HEK293T (cell line): ENCODE measurements at regions not wholly inside any gene's neighbourhood (a gene's known extent, or its start where the extent isn't known, plus 50 kb on each side); places are given as distances from the start of the nearest gene placed in this dataset.

Experiments used
- FOXK2 ChIP-seq: fragments of 450-650 bp; IDR thresholded peaks from 2 replicates; pipeline ENCODE4 v1.6.1; 2016; ENCODE audit warnings: mild to moderate bottlenecking
- FOXM1 ChIP-seq: fragments of 450-650 bp; IDR thresholded peaks from 2 replicates; pipeline ENCODE4 v1.6.1; 2017; ENCODE audit warnings: mild to moderate bottlenecking, borderline replicate concordance
- HDGF ChIP-seq: fragments of 450-650 bp; IDR thresholded peaks from 2 replicates; pipeline ENCODE4 v1.6.1; 2017; ENCODE audit warnings: antibody characterized with exemption, borderline replicate concordance
- NFRKB ChIP-seq: fragments of 450-650 bp; IDR thresholded peaks from 2 replicates; pipeline ENCODE4 v1.6.1; 2016; ENCODE audit warnings: mild to moderate bottlenecking, moderate library complexity

- no peak for TF ChIP-seq NFRKB
- TF ChIP-seq HDGF: no peak
- TF ChIP-seq FOXK2: no peak
- no peak for TF ChIP-seq FOXM1
Observed at GRCh38 chr17:13086142-13086769, 68.4 kb upstream of the ELAC2 start.
